Gastroesophageal sphincter (tissue), 4 donors: ENCODE measurements at regions not wholly inside any gene's neighbourhood (a gene's known extent, or its start where the extent isn't known, plus 50 kb on each side); places are given as distances from the start of the nearest gene placed in this dataset.

Source experiments
- ATAC-seq: fragments of 150-250 bp; one replicate; pipeline ENCODE4 v1.9.1; 2016; ENCODE audit warnings: mild to moderate bottlenecking, moderate library complexity
- H3K27ac ChIP-seq, 4 donors: fragments of 200-600 bp; sonication (generic) in 3 of 4; 1 replicate in 3 of 4; 2 replicates in 1 of 4; pipeline ENCODE4 v1.5.1; 2016 to 2019
- H3K27me3 ChIP-seq: fragments of 200-600 bp; sonication (generic); one replicate; pipeline ENCODE4 v1.5.1; 2019
- H3K36me3 ChIP-seq, 2 donors: fragments of 200-600 bp; sonication (generic); one replicate each; pipeline ENCODE4 v1.5.1; 2019; ENCODE audit warnings: control low read depth in 1 of 2
- H3K4me1 ChIP-seq, 3 donors: fragments of 200-600 bp; sonication (generic); 1 replicate in 2 of 3; 2 replicates in 1 of 3; pipeline ENCODE4 v1.5.1; 2016 to 2019; ENCODE audit warnings: control low read depth in 2 of 3
- H3K4me3 ChIP-seq, 2 donors: fragments of 200-600 bp; sonication (generic); one replicate each; pipeline ENCODE4 v1.5.1; 2019; ENCODE audit warnings: mild to moderate bottlenecking in 1 of 2, moderate library complexity in 1 of 2
- H3K9me3 ChIP-seq, 3 donors: fragments of 200-600 bp; sonication (generic); one replicate each; pipeline ENCODE4 v1.5.1; 2017 to 2019; ENCODE audit warnings: control low read depth in 2 of 3
- EP300 ChIP-seq: sonication (generic); formaldehyde crosslinking; IDR thresholded peaks from one replicate; pipeline ENCODE4 v1.6.1; 2017; ENCODE audit warnings: antibody characterized with exemption, mild to moderate bottlenecking
- POLR2A ChIP-seq, 2 donors: fragments of 450-650 bp; IDR thresholded peaks; one replicate each; pipeline ENCODE4 v1.6.1; 2017; ENCODE audit warnings: antibody characterized with exemption in 2 of 2, mild to moderate bottlenecking in 2 of 2, moderate library complexity in 1 of 2
- POLR2AphosphoS5 ChIP-seq: sonication (generic); formaldehyde crosslinking; IDR thresholded peaks from one replicate; pipeline ENCODE4 v1.6.1; 2017; ENCODE audit warnings: antibody characterized with exemption
- WGBS, 2 donors: methylation state at CpG; one replicate each; pipeline ENCODE4 v1.1.5; 2018; ENCODE audit warnings: low coverage in 1 of 2; 5-methylcytosine and 5-hydroxymethylcytosine counted together
- TF ChIP-seq, protein P1 (sequence below), 4 experiments: fragments of 200-600 bp in 2 of 4; fragments of 450-650 bp in 2 of 4; sonication (generic) in 1 of 4; IDR thresholded peaks; one replicate each; pipeline ENCODE4 v1.5.1; 2017 to 2019; ENCODE audit warnings: antibody characterized with exemption in 4 of 4, mild to moderate bottlenecking in 2 of 4, moderate library complexity in 2 of 4

DNA sequence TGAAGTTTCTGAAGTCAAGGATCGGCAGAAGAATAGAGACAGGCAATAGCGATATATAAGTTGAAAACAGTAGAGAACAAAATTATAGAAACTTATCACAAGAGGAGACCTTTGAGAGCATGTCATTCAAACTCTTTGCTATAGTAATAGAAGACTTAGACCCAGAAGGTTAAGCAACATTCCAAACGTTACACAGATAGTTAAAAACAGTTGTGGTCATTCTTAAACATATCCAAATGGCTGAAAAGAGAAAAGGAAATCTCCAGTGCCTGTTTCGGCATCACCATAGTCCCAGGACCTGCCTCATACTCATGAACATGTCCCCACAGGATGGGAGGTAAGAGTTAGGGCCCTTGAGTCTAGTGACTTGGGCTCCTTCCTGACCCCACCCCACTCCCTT lies 258.1 kb upstream of the NOCT start:
- H3K4me3 ChIP-seq = no peak overlapping the region
- no peaks in the 10 kb centered on the region for H3K36me3 ChIP-seq
- TF ChIP-seq, protein P1, sequence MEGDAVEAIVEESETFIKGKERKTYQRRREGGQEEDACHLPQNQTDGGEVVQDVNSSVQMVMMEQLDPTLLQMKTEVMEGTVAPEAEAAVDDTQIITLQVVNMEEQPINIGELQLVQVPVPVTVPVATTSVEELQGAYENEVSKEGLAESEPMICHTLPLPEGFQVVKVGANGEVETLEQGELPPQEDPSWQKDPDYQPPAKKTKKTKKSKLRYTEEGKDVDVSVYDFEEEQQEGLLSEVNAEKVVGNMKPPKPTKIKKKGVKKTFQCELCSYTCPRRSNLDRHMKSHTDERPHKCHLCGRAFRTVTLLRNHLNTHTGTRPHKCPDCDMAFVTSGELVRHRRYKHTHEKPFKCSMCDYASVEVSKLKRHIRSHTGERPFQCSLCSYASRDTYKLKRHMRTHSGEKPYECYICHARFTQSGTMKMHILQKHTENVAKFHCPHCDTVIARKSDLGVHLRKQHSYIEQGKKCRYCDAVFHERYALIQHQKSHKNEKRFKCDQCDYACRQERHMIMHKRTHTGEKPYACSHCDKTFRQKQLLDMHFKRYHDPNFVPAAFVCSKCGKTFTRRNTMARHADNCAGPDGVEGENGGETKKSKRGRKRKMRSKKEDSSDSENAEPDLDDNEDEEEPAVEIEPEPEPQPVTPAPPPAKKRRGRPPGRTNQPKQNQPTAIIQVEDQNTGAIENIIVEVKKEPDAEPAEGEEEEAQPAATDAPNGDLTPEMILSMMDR (IDR thresholded peaks at IDR 0.05) = no peak
- no peak for ATAC-seq
- 84% methylated on average over 4 of the region's 4 CpGs for whole genome bisulfite sequencing, 2 donors
- H3K9me3 ChIP-seq = peaks cover 0 to 10% (median 0%) of the 10 kb centered on the region in 3 donors
- H3K27ac ChIP-seq = no peak overlapping the region
- no peaks in the 10 kb centered on the region for H3K4me1 ChIP-seq
- no peaks in the 10 kb centered on the region for H3K27me3 ChIP-seq

DNA sequence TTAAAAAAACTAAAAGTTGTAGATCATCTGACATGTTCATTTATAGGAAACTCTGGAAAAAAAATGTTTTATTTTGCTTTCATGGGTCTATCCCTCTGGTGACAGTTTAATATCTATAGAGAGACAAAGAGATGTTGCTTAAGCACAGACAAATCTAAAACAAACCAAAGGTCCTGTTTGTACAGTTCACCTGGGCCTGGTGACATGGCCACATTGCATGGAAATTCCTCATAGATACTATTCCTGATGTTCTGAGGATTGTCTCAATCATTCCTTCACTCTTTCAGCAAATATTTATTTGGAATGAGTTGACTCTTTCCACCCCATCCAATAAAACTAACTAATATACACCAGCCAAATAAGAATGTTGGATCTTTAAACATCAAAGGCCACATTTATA lies 259.1 kb upstream of the NOCT start:
- Histone ChIP-seq H3K27me3 (no peaks in the 10 kb centered on the region), H3K36me3 (no peaks in the 10 kb centered on the region), H3K4me3 (no peak overlapping the region), H3K9me3 (peaks cover 0 to 13% (median 0%) of the 10 kb centered on the region in 3 donors), H3K4me1 (no peaks in the 10 kb centered on the region), H3K27ac (no peak overlapping the region)
- no peak for ATAC-seq
- TF ChIP-seq POLR2AphosphoS5 = no peak
- no peak for TF ChIP-seq EP300
- TF ChIP-seq POLR2A (IDR thresholded peaks at IDR 0.05) = no peak
- TF ChIP-seq, protein P1 (IDR thresholded peaks at IDR 0.05) = no peak

DNA sequence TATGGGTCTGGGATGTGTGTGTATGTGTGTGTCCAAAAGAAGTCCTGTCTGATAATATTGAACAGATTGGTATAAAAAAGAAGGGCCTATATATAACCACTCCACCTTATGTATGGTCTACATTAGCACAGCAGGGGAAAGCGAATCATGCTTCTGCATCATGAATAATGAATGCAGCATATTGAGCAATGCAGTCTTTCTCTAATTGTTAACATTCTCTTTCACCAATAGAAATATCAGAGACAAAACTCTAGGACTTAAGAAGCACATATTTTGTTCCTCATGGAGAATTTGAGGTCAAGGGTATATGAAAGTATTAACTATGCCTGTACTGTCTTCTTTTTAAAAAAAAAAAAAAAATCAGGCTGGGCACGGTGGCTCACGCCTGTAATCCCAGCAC lies 264.3 kb upstream of the NOCT start:
- ATAC-seq = no peak
- Histone ChIP-seq H3K27me3 (no peaks in the 10 kb centered on the region), H3K9me3 (peaks cover 0 to 13% (median 0%) of the 10 kb centered on the region in 3 donors), H3K4me1 (no peaks in the 10 kb centered on the region), H3K36me3 (no peaks in the 10 kb centered on the region), H3K4me3 (no peak overlapping the region), H3K27ac (no peak overlapping the region)
- no peak for TF ChIP-seq POLR2A (IDR thresholded peaks at IDR 0.05)
- TF ChIP-seq, protein P1 (IDR thresholded peaks at IDR 0.05) = no peak
- TF ChIP-seq POLR2AphosphoS5 = no peak
- TF ChIP-seq EP300 = no peak
- 83 to 100% methylated on average over 1 of the region's 3 CpGs for WGBS, 2 donors

DNA sequence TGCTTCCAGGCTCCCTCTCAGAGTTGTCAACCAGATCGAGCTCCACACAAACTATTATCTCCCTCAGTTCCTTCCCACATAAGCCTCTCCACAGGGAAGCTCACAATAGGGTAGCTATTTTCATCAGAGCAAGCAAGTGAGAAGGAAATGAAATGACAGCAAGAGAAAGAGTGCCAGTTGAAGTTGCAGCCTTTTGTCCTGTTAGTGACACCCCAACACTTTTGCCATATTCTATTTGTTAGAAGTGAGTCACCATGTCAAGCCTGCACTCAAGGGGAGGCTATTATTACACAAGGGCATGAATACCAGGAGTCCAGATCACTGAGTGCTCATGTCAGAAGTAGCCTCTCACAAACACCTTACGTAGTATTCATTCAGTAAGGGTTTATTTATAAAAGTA lies 266.3 kb upstream of the NOCT start:
- Histone ChIP-seq H3K4me3 (no peak overlapping the region), H3K9me3 (peaks cover 0 to 13% (median 0%) of the 10 kb centered on the region in 3 donors), H3K4me1 (no peaks in the 10 kb centered on the region), H3K27me3 (no peaks in the 10 kb centered on the region), H3K36me3 (no peaks in the 10 kb centered on the region), H3K27ac (no peak overlapping the region)
- 46 to 54% methylated on average over 1 to 2 of the region's 2 CpGs for WGBS, 2 donors
- TF ChIP-seq POLR2A (IDR thresholded peaks at IDR 0.05) (no peak), POLR2AphosphoS5 (no peak), EP300 (no peak)
- TF ChIP-seq, protein P1 (IDR thresholded peaks at IDR 0.05) = no peak
- no peak for ATAC-seq

DNA sequence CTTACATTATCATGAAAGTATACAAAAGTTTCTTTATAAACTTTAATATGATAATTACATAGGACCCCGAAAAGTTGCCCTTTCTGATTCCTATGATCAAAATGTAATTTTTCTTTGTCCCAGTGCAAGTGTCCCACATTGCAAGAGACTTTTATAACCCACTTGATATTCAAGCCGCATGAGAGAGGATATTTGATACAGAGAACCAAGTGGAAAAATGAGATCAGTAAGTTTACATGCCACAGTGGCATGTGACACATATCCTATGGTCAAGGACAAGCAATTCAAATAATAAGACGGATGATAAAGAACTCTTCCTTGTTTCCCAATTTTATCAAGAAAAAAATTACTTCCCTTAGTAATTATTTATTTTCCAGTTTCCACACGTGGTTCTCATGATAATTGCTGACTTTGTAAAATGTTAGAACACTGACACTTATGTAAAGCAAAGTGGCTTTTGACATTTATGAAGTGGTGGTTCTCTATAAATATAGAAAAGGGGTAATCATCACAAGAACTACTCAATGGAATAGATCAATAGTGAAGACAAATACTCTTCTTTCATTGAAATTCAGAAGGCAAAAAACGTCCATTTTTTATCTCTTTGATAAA lies 273.7 kb upstream of the NOCT start:
- H3K36me3 ChIP-seq = no peaks in the 10 kb centered on the region
- 56 to 62% methylated on average over 3 to 5 of the region's 5 CpGs for WGBS, 2 donors
- H3K27ac ChIP-seq = no peak overlapping the region
- ATAC-seq = no peak
- no peaks in the 10 kb centered on the region for H3K27me3 ChIP-seq
- H3K4me1 ChIP-seq = no peaks in the 10 kb centered on the region
- no peak overlapping the region for H3K4me3 ChIP-seq
- TF ChIP-seq, protein P1 (IDR thresholded peaks at IDR 0.05) = no peak
- TF ChIP-seq POLR2A (IDR thresholded peaks at IDR 0.05) (no peak), EP300 (no peak)
- no peaks in the 10 kb centered on the region for H3K9me3 ChIP-seq
